ENCODE measurements at regions not wholly inside any gene's neighbourhood (a gene's known extent, or its start where the extent isn't known, plus 50 kb on each side); places are given as distances from the start of the nearest gene placed in this dataset.

GRCh38 chr5:21145376-21145775, 1157.4 kb upstream of the CDH18 start:
- no peak for TF ChIP-seq CTCF (IDR thresholded peaks at IDR 0.05)
- no peak for TF ChIP-seq ZFX (IDR thresholded peaks at IDR 0.05; ENCODE audit: borderline replicate concordance)
